HCT116 (cell line): ENCODE measurements at regions not wholly inside any gene's neighbourhood (a gene's known extent, or its start where the extent isn't known, plus 50 kb on each side); places are given as distances from the start of the nearest gene placed in this dataset.
"Not testable (repeated sequence)": the region's sequence is repeated elsewhere in the genome, so short reads cannot be mapped to it uniquely, and the experiment has no call there.

Source experiments
- ATAC-seq: fragments of 200-7000 bp; cut with Tn5 transposase; 2 replicates; pipeline ENCODE4 v1.9.1; 2020; ENCODE audit warnings: mild to moderate bottlenecking, moderate library complexity
- BruUV-seq: library from RNA; stranded (reverse); fragments of 400-500 nt; replicated peaks from 2 replicates; lab custom pipeline; 2021; lab: Mats Ljungman, UMichigan
- CTCF ChIA-PET: fragments of 300-600 bp; sonication (Branson Sonifier 250); formaldehyde crosslinking; loops from one replicate; lab custom pipeline; 2021; ENCODE audit warnings: antibody characterized with exemption; lab: Charles Lee
- POLR2A ChIA-PET: fragments of 300-600, 350-600 bp; sonication (Branson Sonifier 250); formaldehyde crosslinking; loops from one replicate; lab custom pipeline; 2021; ENCODE audit warnings: antibody characterized with exemption; lab: Charles Lee
- RAD21 ChIA-PET, 2 experiments: fragments of 300-600 bp; sonication (Branson Sonifier 250); formaldehyde crosslinking; loops; one replicate each; lab custom pipeline; 2023; ENCODE audit warnings: low total read pairs in 2 of 2; ENCODE audit not compliant: uncharacterized antibody in 2 of 2, unreplicated experiment in 2 of 2, low non-redundant PET in 1 of 2; lab: Charles Lee
- DNase-seq: peaks from one replicate; pipeline ENCODE4 v3.0.0-alpha.2; 2010; ENCODE audit warnings: low read depth, low spot score
- H2AFZ ChIP-seq: fragments of 200-600 bp; shearing (Covaris generic), sonication (generic); 2 replicates; pipeline ENCODE4 v1.6.1; 2017; ENCODE audit warnings: low read depth, mixed run types, mixed read lengths, antibody characterized with exemption, low read length; ENCODE audit not compliant: poor library complexity, severe bottlenecking
- H3K27ac ChIP-seq: 2 replicates; pipeline ENCODE4 v1.5.1; 2012; ENCODE audit warnings: low read depth, low read length
- H3K27me3 ChIP-seq: fragments of 200-600 bp; sonication (generic); 2 replicates; pipeline ENCODE4 v1.6.1; 2016; ENCODE audit warnings: mixed run types, low read length, mixed read lengths; ENCODE audit not compliant: insufficient read depth
- H3K36me3 ChIP-seq, 2 experiments: fragments of 200-500 bp in 1 of 2; fragments of 200-600 bp in 1 of 2; sonication (Bioruptor generic) in 1 of 2; sonication (generic) in 1 of 2; 2 replicates each; pipeline versions ENCODE4 v1.5.1 to v1.6.1; 2014 to 2016; ENCODE audit warnings: low read length in 2 of 2, inconsistent platforms in 1 of 2, mixed read lengths in 1 of 2, mixed run types in 1 of 2; ENCODE audit not compliant: insufficient read depth in 2 of 2, control insufficient read depth in 1 of 2
- H3K4me1 ChIP-seq, 2 experiments: fragments of 200-600 bp in 1 of 2; sonication (generic) in 1 of 2; 2 replicates each; pipeline versions ENCODE4 v1.5.1 to v1.6.1; 2012 to 2017; ENCODE audit warnings: low read length in 2 of 2, inconsistent platforms in 1 of 2, mild to moderate bottlenecking in 1 of 2, mixed read lengths in 1 of 2, mixed run types in 1 of 2, moderate library complexity in 1 of 2; ENCODE audit not compliant: insufficient read depth in 2 of 2, control insufficient read depth in 1 of 2
- H3K4me2 ChIP-seq: fragments of 200-600 bp; sonication (generic); 2 replicates; pipeline ENCODE4 v1.6.1; 2017; ENCODE audit warnings: mixed run types, low read length, mixed read lengths
- H3K4me3 ChIP-seq, 2 experiments: fragments of 200-600 bp in 1 of 2; sonication (generic) in 1 of 2; replicated peaks in 1 of 2; 2 replicates each; pipeline ENCODE4 v1.5.1; 2011 to 2016; ENCODE audit warnings: low read length in 2 of 2, control low read depth in 1 of 2, low read depth in 1 of 2, mild to moderate bottlenecking in 1 of 2, mixed read lengths in 1 of 2, mixed run types in 1 of 2
- H3K79me2 ChIP-seq: fragments of 200-600 bp; sonication (generic); 2 replicates; pipeline ENCODE4 v1.6.1; 2017; ENCODE audit warnings: mild to moderate bottlenecking, mixed run types, low read length, moderate library complexity, mixed read lengths; ENCODE audit not compliant: insufficient read depth
- H3K9ac ChIP-seq: fragments of 200-600 bp; sonication (generic); 2 replicates; pipeline ENCODE4 v1.6.1; 2016; ENCODE audit warnings: low read length, mixed read lengths
- H3K9me2 ChIP-seq: fragments of 200-600 bp; sonication (generic), shearing (Covaris generic); 2 replicates; pipeline ENCODE4 v1.6.1; 2017; ENCODE audit warnings: mixed run types, mild to moderate bottlenecking, moderate library complexity; ENCODE audit not compliant: insufficient read depth
- H3K9me3 ChIP-seq, 2 experiments: fragments of 200-500 bp in 1 of 2; fragments of 200-600 bp in 1 of 2; sonication (Bioruptor generic) in 1 of 2; sonication (generic) in 1 of 2; 2 replicates each; pipeline ENCODE4 v1.6.1; 2014 to 2017; ENCODE audit warnings: low read length in 2 of 2, mixed read lengths in 2 of 2, inconsistent platforms in 1 of 2, low read depth in 1 of 2, mild to moderate bottlenecking in 1 of 2, mixed run types in 1 of 2, moderate library complexity in 1 of 2; ENCODE audit not compliant: control insufficient read depth in 1 of 2, insufficient read depth in 1 of 2
- H4K20me1 ChIP-seq: fragments of 200-600 bp; sonication (generic), shearing (Covaris generic); 2 replicates; pipeline ENCODE4 v1.6.1; 2017; ENCODE audit warnings: mixed run types, mild to moderate bottlenecking, moderate library complexity; ENCODE audit not compliant: insufficient read depth
- CBX3 ChIP-seq: IDR thresholded peaks from 2 replicates; pipeline ENCODE4 v1.6.1; 2012; ENCODE audit warnings: low read depth
- CEBPB ChIP-seq: IDR thresholded peaks from 2 replicates; pipeline ENCODE4 v1.6.1; 2012; ENCODE audit warnings: low read depth
- EGR1 ChIP-seq: IDR thresholded peaks from 2 replicates; pipeline ENCODE4 v1.6.1; 2012; ENCODE audit warnings: low read depth
- EZH2 ChIP-seq: fragments of 200-600 bp; sonication (generic); IDR thresholded peaks from 2 replicates; pipeline ENCODE4 v1.6.1; 2017; ENCODE audit warnings: antibody characterized with exemption, mixed run types
- EZH2phosphoT487 ChIP-seq: fragments of 200-600 bp; IDR thresholded peaks from 2 replicates; pipeline ENCODE4 v1.6.1; 2018; ENCODE audit warnings: antibody characterized with exemption, borderline replicate concordance
- POLR2A ChIP-seq: IDR thresholded peaks from 2 replicates; pipeline ENCODE4 v1.7.0; 2011; ENCODE audit warnings: borderline replicate concordance; ENCODE audit not compliant: insufficient read depth, insufficient read length; ENCODE audit errors: extremely low read depth
- RAD21 ChIP-seq: IDR thresholded peaks from 2 replicates; pipeline ENCODE4 v1.6.1; 2012; ENCODE audit warnings: low read depth, mild to moderate bottlenecking
- YY1 ChIP-seq: IDR thresholded peaks from 2 replicates; pipeline ENCODE4 v1.6.1; 2011; ENCODE audit warnings: low read length, low read depth, moderate library complexity, mild to moderate bottlenecking; ENCODE audit not compliant: insufficient replicate concordance; ENCODE audit errors: extremely low read depth
- ZFX ChIP-seq: fragments of 450-650 bp; IDR thresholded peaks from 2 replicates; pipeline ENCODE4 v1.6.1; 2017
- intact Hi-C: fragments of 100-400 bp; cut with micrococcal nuclease; formaldehyde crosslinking; loops from 2 replicates; pipeline ENCODE4 v1.10.0; 2022
- TF ChIP-seq, protein P1 (sequence below): IDR thresholded peaks from 2 replicates; pipeline ENCODE4 v1.6.1; 2012
- TF ChIP-seq, protein P2 (sequence below): IDR thresholded peaks from 2 replicates; pipeline ENCODE4 v1.6.1; 2011; ENCODE audit warnings: mild to moderate bottlenecking, low read length, moderate library complexity; ENCODE audit not compliant: insufficient replicate concordance; ENCODE audit errors: extremely low read depth
- TF ChIP-seq, protein P3 (sequence below): IDR thresholded peaks from 2 replicates; pipeline ENCODE4 v1.6.1; 2012; ENCODE audit warnings: low read depth
- TF ChIP-seq, protein P4 (sequence below), 3 experiments: fragments of 200-600 bp in 1 of 3; sonication (generic) in 1 of 3; IDR thresholded peaks in 2 of 3; conservative IDR thresholded peaks in 1 of 3; 2 replicates each; pipeline ENCODE4 v1.5.1; 2012 to 2017; ENCODE audit warnings: low read depth in 2 of 3, low read length in 2 of 3, antibody characterized with exemption in 1 of 3, borderline replicate concordance in 1 of 3, control low read depth in 1 of 3, mild to moderate bottlenecking in 1 of 3, mixed read lengths in 1 of 3, mixed run types in 1 of 3, moderate library complexity in 1 of 3; ENCODE audit not compliant: insufficient read depth in 1 of 3

DNA sequence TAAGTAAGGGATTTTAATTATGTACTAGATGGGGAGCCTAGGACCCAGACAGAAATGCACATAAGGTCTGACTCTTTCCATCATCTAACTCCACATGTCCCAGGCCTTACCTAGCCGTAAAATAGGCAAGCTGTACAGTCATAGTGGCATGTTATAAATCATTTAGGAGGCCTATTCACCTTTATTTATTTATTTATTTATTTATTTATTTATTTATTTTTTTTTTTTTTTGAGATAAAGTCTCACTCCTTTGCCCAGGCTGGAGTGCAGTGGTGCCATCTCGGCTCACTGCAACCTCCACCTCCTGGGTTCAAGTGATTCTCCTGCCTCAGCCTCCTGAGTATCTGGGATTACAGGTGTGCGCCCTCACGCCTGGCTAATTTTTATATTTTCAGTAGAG, 55.6 kb upstream of the KIT start:
- BruUV-seq, H3K4me1 ChIP-seq, H3K79me2 ChIP-seq, H4K20me1 ChIP-seq, H3K4me2 ChIP-seq, H3K27me3 ChIP-seq, ATAC-seq, H2AFZ ChIP-seq, CTCF ChIA-PET, H3K9ac ChIP-seq, H3K4me3 ChIP-seq, H3K9me3 ChIP-seq, H3K36me3 ChIP-seq, H3K9me2 ChIP-seq, H3K27ac ChIP-seq, intact Hi-C loops, POLR2A ChIA-PET, DNase-seq, RAD21 ChIA-PET: not testable (repeated sequence)

DNA sequence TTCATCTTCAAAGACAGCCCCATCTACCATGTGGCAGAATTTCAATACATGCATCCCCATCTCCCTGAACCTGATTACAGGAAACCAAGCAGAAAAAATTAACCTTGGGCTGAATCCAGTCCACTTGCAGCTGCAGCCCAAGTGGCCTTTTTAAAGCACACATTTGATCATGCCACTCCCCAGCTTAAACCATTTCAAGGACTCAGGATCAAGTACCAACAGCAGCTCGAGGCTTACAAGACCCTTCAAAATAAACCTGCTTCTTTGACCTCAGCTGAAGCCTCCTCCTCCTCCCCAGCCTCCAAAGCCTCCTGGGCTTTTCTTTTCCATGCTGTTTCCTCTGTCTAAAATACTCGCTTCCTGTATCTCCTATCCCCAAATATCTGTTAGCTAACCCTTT, 50.7 kb upstream of the KIT start:
- POLR2A ChIA-PET = no interaction called here
- H3K9me3 ChIP-seq = no peaks in the 10 kb centered on the region
- H3K4me1 ChIP-seq = no peaks in the 10 kb centered on the region
- H3K4me2 ChIP-seq = no peak overlapping the region
- ATAC-seq (no peak), DNase-seq (no peak)
- BruUV-seq = no TSS peak
- H3K27ac ChIP-seq = no peak overlapping the region
- CTCF ChIA-PET = no interaction called here
- no peak overlapping the region for H3K9ac ChIP-seq
- intact Hi-C loops = no loop called here
- H3K4me3 ChIP-seq = no peak overlapping the region
- 0 out of 2 replicates have a peak, but pooled peaks cover 4% of the 10 kb centered on the region for H3K27me3 ChIP-seq
- no peaks in the 10 kb centered on the region for H3K9me2 ChIP-seq
- no peaks in the 10 kb centered on the region for H3K36me3 ChIP-seq
- H2AFZ ChIP-seq = no peak overlapping the region
- H4K20me1 ChIP-seq = no peaks in the 10 kb centered on the region
- RAD21 ChIA-PET = no interaction called here
- no peaks in the 10 kb centered on the region for H3K79me2 ChIP-seq
- no peak for TF ChIP-seq POLR2A
- TF ChIP-seq CBX3 = no peak
- TF ChIP-seq, protein P1, sequence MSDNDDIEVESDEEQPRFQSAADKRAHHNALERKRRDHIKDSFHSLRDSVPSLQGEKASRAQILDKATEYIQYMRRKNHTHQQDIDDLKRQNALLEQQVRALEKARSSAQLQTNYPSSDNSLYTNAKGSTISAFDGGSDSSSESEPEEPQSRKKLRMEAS = no peak
- TF ChIP-seq, protein P2, sequence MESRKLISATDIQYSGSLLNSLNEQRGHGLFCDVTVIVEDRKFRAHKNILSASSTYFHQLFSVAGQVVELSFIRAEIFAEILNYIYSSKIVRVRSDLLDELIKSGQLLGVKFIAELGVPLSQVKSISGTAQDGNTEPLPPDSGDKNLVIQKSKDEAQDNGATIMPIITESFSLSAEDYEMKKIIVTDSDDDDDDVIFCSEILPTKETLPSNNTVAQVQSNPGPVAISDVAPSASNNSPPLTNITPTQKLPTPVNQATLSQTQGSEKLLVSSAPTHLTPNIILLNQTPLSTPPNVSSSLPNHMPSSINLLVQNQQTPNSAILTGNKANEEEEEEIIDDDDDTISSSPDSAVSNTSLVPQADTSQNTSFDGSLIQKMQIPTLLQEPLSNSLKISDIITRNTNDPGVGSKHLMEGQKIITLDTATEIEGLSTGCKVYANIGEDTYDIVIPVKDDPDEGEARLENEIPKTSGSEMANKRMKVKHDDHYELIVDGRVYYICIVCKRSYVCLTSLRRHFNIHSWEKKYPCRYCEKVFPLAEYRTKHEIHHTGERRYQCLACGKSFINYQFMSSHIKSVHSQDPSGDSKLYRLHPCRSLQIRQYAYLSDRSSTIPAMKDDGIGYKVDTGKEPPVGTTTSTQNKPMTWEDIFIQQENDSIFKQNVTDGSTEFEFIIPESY = no peak
- TF ChIP-seq EGR1 = no peak
- TF ChIP-seq EZH2phosphoT487 = no peak
- TF ChIP-seq, protein P3, sequence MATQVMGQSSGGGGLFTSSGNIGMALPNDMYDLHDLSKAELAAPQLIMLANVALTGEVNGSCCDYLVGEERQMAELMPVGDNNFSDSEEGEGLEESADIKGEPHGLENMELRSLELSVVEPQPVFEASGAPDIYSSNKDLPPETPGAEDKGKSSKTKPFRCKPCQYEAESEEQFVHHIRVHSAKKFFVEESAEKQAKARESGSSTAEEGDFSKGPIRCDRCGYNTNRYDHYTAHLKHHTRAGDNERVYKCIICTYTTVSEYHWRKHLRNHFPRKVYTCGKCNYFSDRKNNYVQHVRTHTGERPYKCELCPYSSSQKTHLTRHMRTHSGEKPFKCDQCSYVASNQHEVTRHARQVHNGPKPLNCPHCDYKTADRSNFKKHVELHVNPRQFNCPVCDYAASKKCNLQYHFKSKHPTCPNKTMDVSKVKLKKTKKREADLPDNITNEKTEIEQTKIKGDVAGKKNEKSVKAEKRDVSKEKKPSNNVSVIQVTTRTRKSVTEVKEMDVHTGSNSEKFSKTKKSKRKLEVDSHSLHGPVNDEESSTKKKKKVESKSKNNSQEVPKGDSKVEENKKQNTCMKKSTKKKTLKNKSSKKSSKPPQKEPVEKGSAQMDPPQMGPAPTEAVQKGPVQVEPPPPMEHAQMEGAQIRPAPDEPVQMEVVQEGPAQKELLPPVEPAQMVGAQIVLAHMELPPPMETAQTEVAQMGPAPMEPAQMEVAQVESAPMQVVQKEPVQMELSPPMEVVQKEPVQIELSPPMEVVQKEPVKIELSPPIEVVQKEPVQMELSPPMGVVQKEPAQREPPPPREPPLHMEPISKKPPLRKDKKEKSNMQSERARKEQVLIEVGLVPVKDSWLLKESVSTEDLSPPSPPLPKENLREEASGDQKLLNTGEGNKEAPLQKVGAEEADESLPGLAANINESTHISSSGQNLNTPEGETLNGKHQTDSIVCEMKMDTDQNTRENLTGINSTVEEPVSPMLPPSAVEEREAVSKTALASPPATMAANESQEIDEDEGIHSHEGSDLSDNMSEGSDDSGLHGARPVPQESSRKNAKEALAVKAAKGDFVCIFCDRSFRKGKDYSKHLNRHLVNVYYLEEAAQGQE = no peak
- TF ChIP-seq, protein P4, sequence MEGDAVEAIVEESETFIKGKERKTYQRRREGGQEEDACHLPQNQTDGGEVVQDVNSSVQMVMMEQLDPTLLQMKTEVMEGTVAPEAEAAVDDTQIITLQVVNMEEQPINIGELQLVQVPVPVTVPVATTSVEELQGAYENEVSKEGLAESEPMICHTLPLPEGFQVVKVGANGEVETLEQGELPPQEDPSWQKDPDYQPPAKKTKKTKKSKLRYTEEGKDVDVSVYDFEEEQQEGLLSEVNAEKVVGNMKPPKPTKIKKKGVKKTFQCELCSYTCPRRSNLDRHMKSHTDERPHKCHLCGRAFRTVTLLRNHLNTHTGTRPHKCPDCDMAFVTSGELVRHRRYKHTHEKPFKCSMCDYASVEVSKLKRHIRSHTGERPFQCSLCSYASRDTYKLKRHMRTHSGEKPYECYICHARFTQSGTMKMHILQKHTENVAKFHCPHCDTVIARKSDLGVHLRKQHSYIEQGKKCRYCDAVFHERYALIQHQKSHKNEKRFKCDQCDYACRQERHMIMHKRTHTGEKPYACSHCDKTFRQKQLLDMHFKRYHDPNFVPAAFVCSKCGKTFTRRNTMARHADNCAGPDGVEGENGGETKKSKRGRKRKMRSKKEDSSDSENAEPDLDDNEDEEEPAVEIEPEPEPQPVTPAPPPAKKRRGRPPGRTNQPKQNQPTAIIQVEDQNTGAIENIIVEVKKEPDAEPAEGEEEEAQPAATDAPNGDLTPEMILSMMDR (IDR thresholded peaks at IDR 0.05 in 2 of 3, conservative IDR thresholded peaks at IDR 0.05 in 1 of 3; ENCODE audit: borderline replicate concordance in 1 of 3, insufficient read depth in 1 of 3, low read depth in 2 of 3, low read length in 2 of 3) = no peak
- TF ChIP-seq RAD21 = no peak
- no peak for TF ChIP-seq YY1
- TF ChIP-seq ZFX = no peak
- TF ChIP-seq EZH2 = no peak
- no peak for TF ChIP-seq CEBPB
